GM23338 (cell line): ENCODE measurements at regions not wholly inside any gene's neighbourhood (a gene's known extent, or its start where the extent isn't known, plus 50 kb on each side); places are given as distances from the start of the nearest gene placed in this dataset.

Experiments
- ATAC-seq: fragments of 200-7000 bp; cut with Tn5 transposase; 3 replicates; pipeline ENCODE4 v1.9.1; 2020
- DNase-seq: peaks from one replicate; pipeline ENCODE4 v3.0.0-alpha.2; 2015; ENCODE audit warnings: low spot score
- H2AFZ ChIP-seq: fragments of 200-600 bp; sonication (generic); 2 replicates; pipeline ENCODE4 v1.8.0; 2016; ENCODE audit warnings: antibody characterized with exemption, mild to moderate bottlenecking, moderate library complexity
- H3F3A ChIP-seq: fragments of 200-600 bp; sonication (generic); replicated peaks from 2 replicates; pipeline ENCODE4 v1.8.0; 2017; ENCODE audit warnings: antibody characterized with exemption, mixed run types, low read depth
- H3K27ac ChIP-seq: fragments of 200-600 bp; sonication (generic); 2 replicates; pipeline ENCODE4 v1.6.1; 2016; ENCODE audit warnings: low read depth
- H3K27me3 ChIP-seq: fragments of 200-600 bp; sonication (generic); 2 replicates; pipeline ENCODE4 v1.8.0; 2016; ENCODE audit warnings: mild to moderate bottlenecking, mixed run types, moderate library complexity; ENCODE audit not compliant: insufficient read depth
- H3K36me3 ChIP-seq: fragments of 200-600 bp; sonication (generic); 2 replicates; pipeline ENCODE4 v1.8.0; 2016; ENCODE audit warnings: mild to moderate bottlenecking; ENCODE audit not compliant: insufficient read depth
- H3K4me1 ChIP-seq: fragments of 200-600 bp; sonication (generic); 2 replicates; pipeline ENCODE4 v1.8.0; 2016; ENCODE audit warnings: mild to moderate bottlenecking, moderate library complexity; ENCODE audit not compliant: insufficient read depth
- H3K4me2 ChIP-seq: fragments of 200-600 bp; sonication (generic); 2 replicates; pipeline ENCODE4 v1.7.1; 2017; ENCODE audit warnings: mixed run types
- H3K4me3 ChIP-seq: fragments of 200-600 bp; sonication (generic); 2 replicates; pipeline ENCODE4 v1.6.1; 2016; ENCODE audit warnings: mixed run types
- H3K79me2 ChIP-seq: fragments of 200-600 bp; sonication (generic); replicated peaks from 2 replicates; pipeline ENCODE4 v1.8.0; 2017; ENCODE audit warnings: mild to moderate bottlenecking; ENCODE audit not compliant: insufficient read depth
- H3K9me2 ChIP-seq: fragments of 200-600 bp; sonication (generic); 2 replicates; pipeline ENCODE4 v1.8.0; 2017; ENCODE audit not compliant: insufficient read depth
- H4K20me1 ChIP-seq: fragments of 200-600 bp; sonication (generic); replicated peaks from 2 replicates; pipeline ENCODE4 v1.8.0; 2017; ENCODE audit warnings: mild to moderate bottlenecking; ENCODE audit not compliant: insufficient read depth
- H3K27ac Mint-ChIP-seq: 2 replicates; pipeline ENCODE4 v1.8.0; 2020; ENCODE audit warnings: inconsistent platforms, mild to moderate bottlenecking, moderate library complexity, mixed read lengths
- H3K27me3 Mint-ChIP-seq: 3 replicates; pipeline ENCODE4 v1.8.0; 2022; ENCODE audit warnings: low read depth, mild to moderate bottlenecking, moderate library complexity, mixed read lengths, inconsistent platforms; ENCODE audit not compliant: insufficient read depth, poor library complexity
- H3K36me3 Mint-ChIP-seq: 3 replicates; pipeline ENCODE4 v1.8.0; 2021; ENCODE audit warnings: low read depth, mild to moderate bottlenecking, inconsistent platforms, moderate library complexity, mixed read lengths
- H3K4me1 Mint-ChIP-seq: 3 replicates; pipeline ENCODE4 v1.8.0; 2020; ENCODE audit warnings: mild to moderate bottlenecking, inconsistent platforms, mixed read lengths
- H3K4me3 Mint-ChIP-seq: 3 replicates; pipeline ENCODE4 v1.8.0; 2021; ENCODE audit warnings: moderate library complexity, mild to moderate bottlenecking, inconsistent platforms, mixed read lengths
- H3K9me3 Mint-ChIP-seq: 3 replicates; pipeline ENCODE4 v1.8.0; 2020; ENCODE audit warnings: moderate library complexity, mild to moderate bottlenecking, inconsistent platforms, mixed read lengths
- CREB1 ChIP-seq: fragments of 250-450 bp; sonication (Bioruptor Pico); IDR thresholded peaks from 2 replicates; pipeline ENCODE4 v1.5.0; 2020; ENCODE audit warnings: low read depth, mild to moderate bottlenecking, moderate library complexity
- ETS1 ChIP-seq: IDR thresholded peaks from 2 replicates; pipeline ENCODE4 v1.6.1; 2016; ENCODE audit warnings: antibody characterized with exemption
- EZH2 ChIP-seq: fragments of 200-600 bp; sonication (generic); IDR thresholded peaks from one replicate; pipeline ENCODE4 v1.8.0; 2017; ENCODE audit warnings: antibody characterized with exemption, mild to moderate bottlenecking, low read depth; ENCODE audit not compliant: unreplicated experiment
- NANOG ChIP-seq: IDR thresholded peaks from 2 replicates; pipeline ENCODE4 v1.6.1; 2016; ENCODE audit warnings: antibody characterized with exemption, borderline replicate concordance
- POLR2AphosphoS5 ChIP-seq: IDR thresholded peaks from 2 replicates; pipeline ENCODE4 v1.6.1; 2016; ENCODE audit warnings: antibody characterized with exemption, low read depth
- STAT1 ChIP-seq: IDR thresholded peaks from one replicate; pipeline ENCODE4 v1.6.1; 2016; ENCODE audit warnings: antibody characterized with exemption; ENCODE audit not compliant: unreplicated experiment
- ZNF114 ChIP-seq: fragments of 250-450 bp; sonication (Bioruptor Pico); IDR thresholded peaks from 2 replicates; pipeline ENCODE4 v1.5.0; 2020; ENCODE audit warnings: mild to moderate bottlenecking, moderate library complexity
- ZNF331 ChIP-seq: fragments of 250-450 bp; sonication (Bioruptor Pico); IDR thresholded peaks from 2 replicates; pipeline ENCODE4 v1.5.0; 2020; ENCODE audit warnings: low read depth, mild to moderate bottlenecking, moderate library complexity
- ZNF462 ChIP-seq: fragments of 250-450 bp; sonication (Bioruptor Pico); IDR thresholded peaks from 2 replicates; pipeline ENCODE4 v1.5.0; 2020; ENCODE audit warnings: mild to moderate bottlenecking, moderate library complexity
- TF ChIP-seq, protein P1 (sequence below): IDR thresholded peaks from one replicate; pipeline ENCODE4 v1.6.1; 2018; ENCODE audit warnings: antibody characterized with exemption; ENCODE audit not compliant: unreplicated experiment

GRCh38 chr2:129731907-129732629 lies 247.4 kb upstream of the RAB6C start (continued):
- TF ChIP-seq ZNF462 (CRISPR knock-in tag) = no peak
- no peak for TF ChIP-seq STAT1
- TF ChIP-seq ZNF331 (CRISPR knock-in tag) = no peak
- no peak for TF ChIP-seq ETS1
- TF ChIP-seq EZH2 = no peak
- no peak for TF ChIP-seq POLR2AphosphoS5

DNA sequence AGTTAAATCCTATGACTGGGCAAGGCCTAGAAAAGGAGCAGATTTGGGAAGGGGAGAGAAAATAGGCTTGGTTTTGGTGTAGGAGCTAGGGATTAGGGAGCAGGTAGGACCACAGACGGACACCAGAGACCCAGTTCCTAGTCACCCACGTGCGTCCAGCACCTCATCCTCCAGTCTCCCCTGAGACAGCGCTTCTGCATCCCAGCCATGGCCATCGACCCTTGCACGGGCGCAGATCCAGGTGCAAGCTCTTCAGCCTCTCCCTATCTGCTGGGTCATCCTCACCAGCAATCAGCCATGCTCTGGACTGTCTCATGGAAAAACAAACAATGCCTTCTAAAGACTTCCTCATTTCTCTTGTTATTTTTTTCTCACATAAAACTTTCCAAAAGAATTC lies 246.8 kb upstream of the RAB6C start:
- no peak overlapping the region for H3K27ac ChIP-seq
- H3K4me1 Mint-ChIP-seq = peaks cover 10% of the 10 kb centered on the region; the same call in 2 of the 3 replicates
- no peak for DNase-seq
- TF ChIP-seq ZNF114 (CRISPR knock-in tag) = no peak
- no peak for TF ChIP-seq STAT1
- no peak for TF ChIP-seq CREB1 (CRISPR knock-in tag)
- TF ChIP-seq, protein P1, sequence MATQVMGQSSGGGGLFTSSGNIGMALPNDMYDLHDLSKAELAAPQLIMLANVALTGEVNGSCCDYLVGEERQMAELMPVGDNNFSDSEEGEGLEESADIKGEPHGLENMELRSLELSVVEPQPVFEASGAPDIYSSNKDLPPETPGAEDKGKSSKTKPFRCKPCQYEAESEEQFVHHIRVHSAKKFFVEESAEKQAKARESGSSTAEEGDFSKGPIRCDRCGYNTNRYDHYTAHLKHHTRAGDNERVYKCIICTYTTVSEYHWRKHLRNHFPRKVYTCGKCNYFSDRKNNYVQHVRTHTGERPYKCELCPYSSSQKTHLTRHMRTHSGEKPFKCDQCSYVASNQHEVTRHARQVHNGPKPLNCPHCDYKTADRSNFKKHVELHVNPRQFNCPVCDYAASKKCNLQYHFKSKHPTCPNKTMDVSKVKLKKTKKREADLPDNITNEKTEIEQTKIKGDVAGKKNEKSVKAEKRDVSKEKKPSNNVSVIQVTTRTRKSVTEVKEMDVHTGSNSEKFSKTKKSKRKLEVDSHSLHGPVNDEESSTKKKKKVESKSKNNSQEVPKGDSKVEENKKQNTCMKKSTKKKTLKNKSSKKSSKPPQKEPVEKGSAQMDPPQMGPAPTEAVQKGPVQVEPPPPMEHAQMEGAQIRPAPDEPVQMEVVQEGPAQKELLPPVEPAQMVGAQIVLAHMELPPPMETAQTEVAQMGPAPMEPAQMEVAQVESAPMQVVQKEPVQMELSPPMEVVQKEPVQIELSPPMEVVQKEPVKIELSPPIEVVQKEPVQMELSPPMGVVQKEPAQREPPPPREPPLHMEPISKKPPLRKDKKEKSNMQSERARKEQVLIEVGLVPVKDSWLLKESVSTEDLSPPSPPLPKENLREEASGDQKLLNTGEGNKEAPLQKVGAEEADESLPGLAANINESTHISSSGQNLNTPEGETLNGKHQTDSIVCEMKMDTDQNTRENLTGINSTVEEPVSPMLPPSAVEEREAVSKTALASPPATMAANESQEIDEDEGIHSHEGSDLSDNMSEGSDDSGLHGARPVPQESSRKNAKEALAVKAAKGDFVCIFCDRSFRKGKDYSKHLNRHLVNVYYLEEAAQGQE = no peak
- no peak for TF ChIP-seq ZNF331 (CRISPR knock-in tag)
- TF ChIP-seq POLR2AphosphoS5 = no peak
- no peak for TF ChIP-seq NANOG
- TF ChIP-seq ETS1 = no peak

More for the DNA sequence above, 246.8 kb upstream of the RAB6C start:
- H3K9me3 Mint-ChIP-seq = no peaks in the 10 kb centered on the region
- H2AFZ ChIP-seq = no peak overlapping the region
- no peak overlapping the region for H3K27ac Mint-ChIP-seq
- peaks cover 6% of the 10 kb centered on the region; the same call in 1 of the 2 replicates for H3K9me2 ChIP-seq
- no peaks in the 10 kb centered on the region for H3K4me1 ChIP-seq
- H3K27me3 ChIP-seq = no peaks in the 10 kb centered on the region
- H3F3A ChIP-seq = no peaks in the 10 kb centered on the region
- H3K79me2 ChIP-seq = no peaks in the 10 kb centered on the region
- no peaks in the 10 kb centered on the region for H3K36me3 ChIP-seq
- no peak overlapping the region for H3K4me3 Mint-ChIP-seq
- no peaks in the 10 kb centered on the region for H3K27me3 Mint-ChIP-seq
- H3K4me2 ChIP-seq = no peak overlapping the region
- H3K36me3 Mint-ChIP-seq = no peaks in the 10 kb centered on the region
- H4K20me1 ChIP-seq = no peaks in the 10 kb centered on the region
- ATAC-seq = no peak
- no peak overlapping the region for H3K4me3 ChIP-seq
